ENCODE measurements at regions not wholly inside any gene's neighbourhood (a gene's known extent, or its start where the extent isn't known, plus 50 kb on each side); places are given as distances from the start of the nearest gene placed in this dataset.

- H3K4me3 ChIP-seq: no peak overlapping the region
- no peaks in the 10 kb centered on the region for H3K9me3 ChIP-seq
- H3K27me3 ChIP-seq: no peaks in the 10 kb centered on the region
- TF ChIP-seq POLR2A (IDR thresholded peaks at IDR 0.05): no peak
- TF ChIP-seq CTCF (IDR thresholded peaks at IDR 0.05): no peak
- H3K4me1 ChIP-seq (ENCODE audit: insufficient read depth): no peaks in the 10 kb centered on the region
- intact Hi-C loops (cut with DNase I): no loop called here
- 78 to 90% (median 78%) methylated on average over 1 of the region's 1 CpG for WGBS, 3 donors
- H3K36me3 ChIP-seq: no peaks in the 10 kb centered on the region
- H3K27ac ChIP-seq: no peak overlapping the region
- DNase-seq: no peak
Observed at GRCh38 chr11:96967616-96968015, 577.8 kb downstream of the JRKL start.

GRCh38 chr11:96969251-96969650 lies 579.4 kb downstream of the JRKL start:
- Histone ChIP-seq H3K4me3 (no peak overlapping the region), H3K4me1 (ENCODE audit: insufficient read depth) (no peaks in the 10 kb centered on the region), H3K9me3 (no peaks in the 10 kb centered on the region), H3K36me3 (no peaks in the 10 kb centered on the region), H3K27me3 (no peaks in the 10 kb centered on the region), H3K27ac (no peak overlapping the region)
- TF ChIP-seq POLR2A (IDR thresholded peaks at IDR 0.05): no peak
- no peak for TF ChIP-seq CTCF (IDR thresholded peaks at IDR 0.05)
- no peak for TF ChIP-seq EP300 (IDR thresholded peaks at IDR 0.05)
- DNase-seq: no peak
- intact Hi-C loops (cut with DNase I): no loop called here
- 71 to 75% (median 74%) methylated on average over 2 of the region's 2 CpGs for WGBS, 3 donors

GRCh38 chr11:96978751-96979150 lies 588.9 kb downstream of the JRKL start:
- WGBS, 3 donors: 1 to 70% (median 44%) methylated on average over 2 of the region's 2 CpGs
- Histone ChIP-seq H3K4me1 (ENCODE audit: insufficient read depth) (no peaks in the 10 kb centered on the region), H3K27me3 (no peaks in the 10 kb centered on the region), H3K36me3 (no peaks in the 10 kb centered on the region), H3K4me3 (no peak overlapping the region), H3K9me3 (no peaks in the 10 kb centered on the region), H3K27ac (no peak overlapping the region)
- no peak for DNase-seq
- intact Hi-C loops (cut with DNase I): no loop called here
- TF ChIP-seq EP300 (IDR thresholded peaks at IDR 0.05): no peak
- TF ChIP-seq POLR2A (IDR thresholded peaks at IDR 0.05): no peak
- TF ChIP-seq CTCF (IDR thresholded peaks at IDR 0.05): no peak

GRCh38 chr11:96986516-96986915 lies 596.7 kb downstream of the JRKL start:
- intact Hi-C loops (cut with DNase I): no loop called here
- 30 to 58% (median 43%) methylated on average over 1 of the region's 1 CpG for WGBS, 3 donors
- no peaks in the 10 kb centered on the region for H3K9me3 ChIP-seq
- no peaks in the 10 kb centered on the region for H3K36me3 ChIP-seq
- no peak for DNase-seq
- H3K4me1 ChIP-seq (ENCODE audit: insufficient read depth): no peaks in the 10 kb centered on the region
- H3K4me3 ChIP-seq: no peak overlapping the region
- no peaks in the 10 kb centered on the region for H3K27me3 ChIP-seq
- TF ChIP-seq CTCF (IDR thresholded peaks at IDR 0.05) (no peak), EP300 (IDR thresholded peaks at IDR 0.05) (no peak), POLR2A (IDR thresholded peaks at IDR 0.05) (no peak)
- no peak overlapping the region for H3K27ac ChIP-seq

- intact Hi-C loops (cut with DNase I): no loop called here
- no peaks in the 10 kb centered on the region for H3K27me3 ChIP-seq
- no peak overlapping the region for H3K4me3 ChIP-seq
- DNase-seq: no peak
- H3K9me3 ChIP-seq: no peaks in the 10 kb centered on the region
- TF ChIP-seq POLR2A (IDR thresholded peaks at IDR 0.05) (no peak), CTCF (IDR thresholded peaks at IDR 0.05) (no peak), EP300 (IDR thresholded peaks at IDR 0.05) (no peak)
- H3K36me3 ChIP-seq: no peaks in the 10 kb centered on the region
- no peaks in the 10 kb centered on the region for H3K4me1 ChIP-seq (ENCODE audit: insufficient read depth)
- WGBS, 3 donors: 27 to 33% (median 28%) methylated on average over 2 of the region's 2 CpGs
- H3K27ac ChIP-seq: no peak overlapping the region
Observed at GRCh38 chr11:96990914-96991313, 601.1 kb downstream of the JRKL start.
